ENCODE measurements at regions not wholly inside any gene's neighbourhood (a gene's known extent, or its start where the extent isn't known, plus 50 kb on each side); places are given as distances from the start of the nearest gene placed in this dataset.

DNA sequence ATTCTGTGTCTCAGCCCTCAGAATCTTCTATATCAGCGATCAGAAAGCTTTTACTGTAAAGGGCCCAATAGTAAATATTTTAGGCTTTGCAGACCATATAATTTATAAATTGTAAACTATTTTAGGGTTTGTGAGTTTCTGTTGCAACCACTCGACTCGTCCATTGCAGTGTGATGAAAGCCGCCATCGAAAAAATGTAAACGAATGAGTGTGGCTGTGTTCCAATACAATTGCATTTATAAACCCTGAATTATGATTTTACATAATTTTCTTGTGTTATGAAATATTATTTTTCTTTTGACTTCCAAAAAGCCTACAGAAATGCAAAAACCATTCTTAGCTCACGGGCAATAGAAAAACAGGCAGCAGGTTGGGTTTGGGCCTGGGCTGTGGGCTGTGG, 62.5 kb upstream of the ADO start:
- DNase-seq (ENCODE audit: low spot score): no peak

DNA sequence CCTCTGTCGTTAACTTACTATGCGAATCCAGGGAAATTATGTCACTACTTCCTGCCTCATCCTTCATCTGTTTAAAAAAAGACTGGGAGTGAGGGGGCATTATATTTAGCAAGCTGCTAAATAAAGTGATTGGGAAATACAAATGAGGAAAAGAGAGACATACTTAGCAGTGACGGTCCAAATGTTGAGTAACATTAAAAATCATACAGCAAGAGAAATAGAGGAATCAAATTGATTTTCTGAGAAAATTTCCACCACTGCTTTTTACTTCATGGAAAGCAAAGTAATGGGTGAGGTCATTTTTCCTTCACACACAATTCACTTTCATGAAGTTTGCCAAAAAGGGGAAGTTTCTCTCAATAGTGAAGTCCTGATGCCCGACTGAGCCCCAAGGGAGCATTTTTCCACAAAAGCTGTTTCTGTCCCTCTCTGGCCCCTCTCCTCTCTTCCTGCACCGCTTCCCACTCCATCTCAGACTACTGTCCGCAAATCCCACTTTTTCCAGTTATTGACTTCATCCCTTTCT, 61.9 kb upstream of the ADO start:
- DNase-seq (ENCODE audit: low spot score): peak; percentile 41

DNA sequence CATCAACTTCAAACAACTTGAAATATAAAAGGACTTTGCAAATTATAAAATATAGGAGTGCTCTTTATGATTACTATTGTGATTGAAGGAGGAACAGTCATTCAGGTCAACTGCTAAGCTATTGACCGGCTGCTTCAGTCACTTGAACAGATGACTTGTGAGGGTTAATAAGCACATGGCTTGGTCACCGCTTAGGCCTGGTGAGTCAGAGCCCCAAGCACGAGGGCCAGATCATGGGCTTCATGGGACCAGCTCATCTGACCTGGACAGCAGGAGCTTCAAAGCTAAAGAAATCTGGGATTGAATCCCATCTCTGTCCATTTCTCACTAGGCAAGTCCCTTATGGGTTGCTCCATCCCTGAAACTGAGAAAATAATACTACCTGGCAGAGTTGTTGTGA, 60.4 kb upstream of the ADO start:
- no peak for DNase-seq (ENCODE audit: low spot score)

DNA sequence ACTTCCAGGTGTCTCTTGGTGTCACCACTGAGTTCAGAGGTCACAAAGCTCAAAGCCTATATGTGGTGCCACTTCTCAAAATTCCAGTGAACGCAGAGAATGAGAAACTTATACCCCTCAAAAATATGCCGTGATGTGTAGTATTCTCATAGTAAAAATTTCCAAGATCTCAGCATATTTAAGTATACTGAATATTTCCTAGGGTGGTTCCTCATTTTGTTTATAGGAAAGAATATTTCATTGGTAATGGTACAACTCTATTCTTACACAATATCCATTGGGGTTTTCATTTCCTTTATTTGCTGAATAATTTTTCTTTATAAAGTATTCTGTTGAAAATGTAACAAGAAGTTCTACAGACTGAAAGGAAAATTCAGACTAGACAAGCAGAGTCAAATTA, 58.9 kb upstream of the ADO start:
- DNase-seq (ENCODE audit: low spot score): no peak

DNA sequence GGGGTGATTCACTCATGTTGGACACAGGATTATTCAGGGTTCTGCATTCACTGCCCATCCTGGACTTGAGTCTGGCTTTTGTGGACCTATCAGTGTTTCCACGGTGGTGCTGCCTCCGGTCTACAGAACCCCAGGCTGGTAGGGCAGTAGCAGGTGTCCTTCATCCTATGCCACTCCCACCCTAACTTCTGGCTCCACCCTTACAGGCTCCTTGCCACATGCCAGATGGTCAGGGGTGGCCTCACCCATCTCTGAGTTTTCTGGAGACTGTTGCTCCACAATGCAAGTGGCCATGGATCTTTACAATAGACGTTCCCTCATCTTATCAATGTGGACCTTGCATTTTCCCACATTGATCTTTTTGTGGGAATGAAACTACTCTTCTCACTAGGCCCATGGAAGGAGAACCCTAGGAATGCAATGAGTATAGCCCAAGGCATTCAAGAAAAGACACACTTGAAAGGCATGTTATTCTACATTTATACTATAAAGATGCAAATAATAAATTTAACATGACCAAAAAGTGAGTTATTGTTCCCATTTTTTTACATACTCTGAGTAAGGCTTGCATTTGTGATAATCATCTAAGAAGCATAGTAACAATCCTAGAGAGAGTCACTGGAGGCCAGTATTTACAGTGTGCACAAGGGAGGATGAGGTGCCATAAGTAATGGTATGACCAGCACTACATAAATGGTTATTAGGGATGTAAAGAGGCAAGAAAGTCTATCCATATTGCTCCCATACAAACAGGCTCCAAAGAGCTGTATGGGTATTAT, 57.4 kb upstream of the ADO start:
- no peak for DNase-seq (ENCODE audit: low spot score)

DNA sequence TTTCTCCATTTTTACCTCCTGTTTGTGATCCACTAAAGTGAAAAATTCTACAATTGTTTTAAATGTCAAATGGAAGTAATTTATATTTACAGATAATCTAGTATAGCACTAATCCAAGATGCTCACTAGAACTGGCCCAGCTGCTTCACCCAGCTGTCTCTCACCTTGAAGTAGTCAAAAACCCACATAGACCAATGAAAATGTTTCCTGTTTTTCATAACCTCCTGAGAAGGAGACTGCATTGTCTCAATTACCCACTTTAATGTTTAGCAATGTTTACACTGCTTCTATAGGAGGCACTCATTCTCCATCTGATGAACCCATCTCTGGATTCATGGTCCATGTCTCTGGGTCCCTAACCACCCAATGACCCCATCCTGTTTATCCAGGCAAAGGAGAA, 56.1 kb upstream of the ADO start:
- no peak for DNase-seq (ENCODE audit: low spot score)

DNA sequence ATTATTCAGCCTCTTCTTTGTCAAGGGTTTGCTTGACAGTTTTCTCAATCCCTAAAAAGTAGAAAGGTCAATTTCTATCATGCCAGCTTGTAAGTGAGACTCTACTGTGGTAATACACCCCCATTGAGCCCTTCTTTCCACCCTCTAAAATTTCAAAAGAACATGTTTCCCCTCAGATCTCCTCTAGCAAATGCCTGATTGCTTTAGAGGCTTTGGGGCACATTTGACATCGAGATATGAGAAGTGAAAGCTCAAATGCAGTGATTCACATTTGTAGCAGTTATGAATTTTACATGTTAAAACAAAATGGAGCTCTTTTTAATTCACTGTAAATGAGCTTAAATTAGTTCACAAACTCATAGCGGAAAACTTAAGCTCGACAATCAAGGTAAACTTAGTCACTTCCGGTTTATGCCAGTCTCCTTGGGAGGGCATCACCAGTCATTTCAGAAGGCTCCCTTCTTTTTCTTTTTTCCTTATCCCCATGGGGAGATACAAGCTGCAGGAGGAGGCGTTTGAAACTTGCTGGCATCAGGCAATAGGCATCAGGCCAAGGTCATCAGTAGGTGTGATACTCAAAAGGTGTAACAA, 55.3 kb upstream of the ADO start:
- DNase-seq (ENCODE audit: low spot score): no peak
